WERI-Rb-1 (cell line): ENCODE measurements at regions not wholly inside any gene's neighbourhood (a gene's known extent, or its start where the extent isn't known, plus 50 kb on each side); places are given as distances from the start of the nearest gene placed in this dataset.

ENCODE experiments used
- DNase-seq: peaks from one replicate; pipeline ENCODE4 v3.0.0-alpha.2; 2020
- H3K27ac ChIP-seq: fragments of 250-450 bp; sonication (Bioruptor Pico); 2 replicates; pipeline ENCODE4 v1.5.1; 2020; ENCODE audit warnings: mild to moderate bottlenecking, moderate library complexity
- H3K27me3 ChIP-seq: fragments of 250-450 bp; sonication (Bioruptor Pico); 2 replicates; pipeline ENCODE4 v1.5.1; 2021; ENCODE audit warnings: mild to moderate bottlenecking, low read depth, moderate library complexity; ENCODE audit not compliant: insufficient read depth, severe bottlenecking
- H3K36me3 ChIP-seq: fragments of 250-450 bp; sonication (Bioruptor Pico); 2 replicates; pipeline ENCODE4 v1.5.1; 2020; ENCODE audit warnings: mild to moderate bottlenecking, moderate library complexity
- H3K4me3 ChIP-seq: 2 replicates; pipeline ENCODE4 v1.5.1; 2011; ENCODE audit warnings: low read depth, mild to moderate bottlenecking, control low read depth, low read length
- H3K9me3 ChIP-seq: fragments of 250-450 bp; sonication (Bioruptor Pico); 2 replicates; pipeline ENCODE4 v1.5.1; 2021; ENCODE audit warnings: mild to moderate bottlenecking, moderate library complexity; ENCODE audit not compliant: severe bottlenecking
- CTCF ChIP-seq: IDR thresholded peaks from 2 replicates; pipeline ENCODE4 v1.5.1; 2011; ENCODE audit warnings: low read depth, mild to moderate bottlenecking, control low read depth, inconsistent platforms, low read length

GRCh38 chr14:104253223-104253822, 114.9 kb downstream of the KIF26A start:
- no peak for DNase-seq
- Histone ChIP-seq H3K27me3 (no peaks in the 10 kb centered on the region), H3K27ac (no peak overlapping the region), H3K9me3 (no peaks in the 10 kb centered on the region), H3K4me3 (no peak overlapping the region), H3K36me3 (no peaks in the 10 kb centered on the region)
- TF ChIP-seq CTCF, result no peak

- no peak overlapping the region for H3K27ac ChIP-seq
- no peak for DNase-seq
- no peak for TF ChIP-seq CTCF
- no peaks in the 10 kb centered on the region for H3K9me3 ChIP-seq
- H3K27me3 ChIP-seq, result no peaks in the 10 kb centered on the region
- no peak overlapping the region for H3K4me3 ChIP-seq
- no peaks in the 10 kb centered on the region for H3K36me3 ChIP-seq
Measured at GRCh38 chr14:104253901-104254353, 115.5 kb downstream of the KIF26A start.

GRCh38 chr14:104254735-104255400, 116.5 kb downstream of the KIF26A start:
- H3K4me3 ChIP-seq, result no peak overlapping the region
- TF ChIP-seq CTCF, result no peak
- no peak for DNase-seq
- no peaks in the 10 kb centered on the region for H3K36me3 ChIP-seq
- H3K9me3 ChIP-seq, result no peaks in the 10 kb centered on the region
- no peaks in the 10 kb centered on the region for H3K27me3 ChIP-seq
- H3K27ac ChIP-seq, result no peak overlapping the region

GRCh38 chr14:104256025-104256424, 117.6 kb downstream of the KIF26A start:
- Histone ChIP-seq H3K27me3 (no peaks in the 10 kb centered on the region), H3K27ac (no peak overlapping the region), H3K9me3 (no peaks in the 10 kb centered on the region), H3K4me3 (no peak overlapping the region), H3K36me3 (no peaks in the 10 kb centered on the region)
- no peak for TF ChIP-seq CTCF
- DNase-seq, result no peak

GRCh38 chr14:104262515-104263514, 124.4 kb downstream of the KIF26A start:
- no peaks in the 10 kb centered on the region for H3K36me3 ChIP-seq
- H3K27ac ChIP-seq, result no peak overlapping the region
- no peak for TF ChIP-seq CTCF
- peak; percentile 3 for DNase-seq
- no peak overlapping the region for H3K4me3 ChIP-seq
- H3K27me3 ChIP-seq, result no peaks in the 10 kb centered on the region
- no peaks in the 10 kb centered on the region for H3K9me3 ChIP-seq
